ENCODE measurements at regions not wholly inside any gene's neighbourhood (a gene's known extent, or its start where the extent isn't known, plus 50 kb on each side); places are given as distances from the start of the nearest gene placed in this dataset.

- H3K4me1 ChIP-seq (ENCODE audit: control insufficient read depth, low read length), result no peaks in the 10 kb centered on the region
- H3K79me2 ChIP-seq (ENCODE audit: control insufficient read depth, low read length), result no peaks in the 10 kb centered on the region
- H3F3A ChIP-seq (ENCODE audit: control insufficient read depth, insufficient read depth), result no peaks in the 10 kb centered on the region
- TF ChIP-seq EZH2phosphoT487 (IDR thresholded peaks at IDR 0.05; ENCODE audit: borderline replicate concordance, low read length) (no peak), CTCF (IDR thresholded peaks at IDR 0.05; ENCODE audit: low read depth, low read length, poor library complexity, severe bottlenecking) (no peak)
- H3K4me2 ChIP-seq (ENCODE audit: low read length), result no peak overlapping the region
- no peaks in the 10 kb centered on the region for H3K9me2 ChIP-seq (replicated peaks; ENCODE audit: control insufficient read depth, low read length)
- no peaks in the 10 kb centered on the region for H3K36me3 ChIP-seq (ENCODE audit: control insufficient read depth, low read length)
- H3K9me3 ChIP-seq (ENCODE audit: control insufficient read depth, insufficient read depth, low read length), result peaks cover 3% of the 10 kb centered on the region; the same call in 1 of the 2 replicates
- no peaks in the 10 kb centered on the region for H4K20me1 ChIP-seq (ENCODE audit: control insufficient read depth, insufficient read depth, low read depth, low read length)
- no peak overlapping the region for H3K4me3 ChIP-seq (ENCODE audit: low read length)
- H3K27ac ChIP-seq (ENCODE audit: low read depth, low read length), result no peak overlapping the region
- H3K27me3 ChIP-seq (ENCODE audit: control insufficient read depth, low read length), result no peaks in the 10 kb centered on the region; the same call in 1 of the 2 replicates
Observed at GRCh38 chr2:217063238-217063755, 203.4 kb upstream of the TNP1 start.

GRCh38 chr2:217062768-217063167 lies 202.9 kb upstream of the TNP1 start:
- no peaks in the 10 kb centered on the region; the same call in 1 of the 2 replicates for H3K27me3 ChIP-seq (ENCODE audit: control insufficient read depth, low read length)
- H3K36me3 ChIP-seq (ENCODE audit: control insufficient read depth, low read length), result no peaks in the 10 kb centered on the region
- no peak overlapping the region for H3K27ac ChIP-seq (ENCODE audit: low read depth, low read length)
- no peaks in the 10 kb centered on the region for H3K9me2 ChIP-seq (replicated peaks; ENCODE audit: control insufficient read depth, low read length)
- H3K4me3 ChIP-seq (ENCODE audit: low read length), result no peak overlapping the region
- H3F3A ChIP-seq (ENCODE audit: control insufficient read depth, insufficient read depth), result no peaks in the 10 kb centered on the region
- peaks cover 1% of the 10 kb centered on the region; the same call in 1 of the 2 replicates for H3K9me3 ChIP-seq (ENCODE audit: control insufficient read depth, insufficient read depth, low read length)
- no peaks in the 10 kb centered on the region for H3K79me2 ChIP-seq (ENCODE audit: control insufficient read depth, low read length)
- no peak overlapping the region for H3K4me2 ChIP-seq (ENCODE audit: low read length)
- no peaks in the 10 kb centered on the region for H3K4me1 ChIP-seq (ENCODE audit: control insufficient read depth, low read length)
- H4K20me1 ChIP-seq (ENCODE audit: control insufficient read depth, insufficient read depth, low read depth, low read length), result no peaks in the 10 kb centered on the region
- TF ChIP-seq CTCF (IDR thresholded peaks at IDR 0.05; ENCODE audit: low read depth, low read length, poor library complexity, severe bottlenecking) (no peak), EZH2phosphoT487 (IDR thresholded peaks at IDR 0.05; ENCODE audit: borderline replicate concordance, low read length) (no peak)

- Histone ChIP-seq H3K9me3 (ENCODE audit: control insufficient read depth, insufficient read depth, low read length) (no peaks in the 10 kb centered on the region), H3F3A (ENCODE audit: control insufficient read depth, insufficient read depth) (no peaks in the 10 kb centered on the region), H3K9me2 (replicated peaks; ENCODE audit: control insufficient read depth, low read length) (no peaks in the 10 kb centered on the region), H3K79me2 (ENCODE audit: control insufficient read depth, low read length) (no peaks in the 10 kb centered on the region), H4K20me1 (ENCODE audit: control insufficient read depth, insufficient read depth, low read depth, low read length) (no peaks in the 10 kb centered on the region), H3K4me2 (ENCODE audit: low read length) (no peak overlapping the region), H3K4me1 (ENCODE audit: control insufficient read depth, low read length) (no peaks in the 10 kb centered on the region), H3K27ac (ENCODE audit: low read depth, low read length) (no peak overlapping the region), H3K4me3 (ENCODE audit: low read length) (no peak overlapping the region), H3K27me3 (ENCODE audit: control insufficient read depth, low read length) (no peaks in the 10 kb centered on the region; the same call in 1 of the 2 replicates), H3K36me3 (ENCODE audit: control insufficient read depth, low read length) (no peaks in the 10 kb centered on the region)
- no peak for TF ChIP-seq CTCF (IDR thresholded peaks at IDR 0.05; ENCODE audit: low read depth, low read length, poor library complexity, severe bottlenecking)
- no peak for TF ChIP-seq EZH2phosphoT487 (IDR thresholded peaks at IDR 0.05; ENCODE audit: borderline replicate concordance, low read length)
Observed at GRCh38 chr2:217061916-217062505, 202.1 kb upstream of the TNP1 start.

Measured in DOHH2 (cell line).